IMR-90 (cell line): ENCODE measurements at regions not wholly inside any gene's neighbourhood (a gene's known extent, or its start where the extent isn't known, plus 50 kb on each side); places are given as distances from the start of the nearest gene placed in this dataset.

Source experiments
- ATAC-seq: fragments of 200-7000 bp; cut with Tn5 transposase; 2 replicates; pipeline ENCODE4 v1.9.1; 2020; ENCODE audit warnings: low read depth, mild to moderate bottlenecking, moderate library complexity
- BruUV-seq: library from RNA; stranded (reverse); fragments of 400-500 nt; replicated peaks from 2 replicates; lab custom pipeline; 2021; lab: Mats Ljungman, UMichigan
- CTCF ChIA-PET: fragments of 300-600 bp; formaldehyde crosslinking; extraction: SDS; loops from one replicate; lab custom pipeline; 2021; ENCODE audit warnings: antibody characterized with exemption; lab: Yijun Ruan, JAX
- POLR2A ChIA-PET: fragments of 300-600 bp; sonication (Branson Sonifier 250); formaldehyde crosslinking; loops from one replicate; lab custom pipeline; 2022; ENCODE audit warnings: antibody characterized with exemption; ENCODE audit not compliant: unreplicated experiment; lab: Charles Lee
- DNase-seq: peaks from one replicate; pipeline ENCODE4 v3.0.0; 2013
- H2AFZ ChIP-seq: replicated peaks from 2 replicates; pipeline ENCODE3; 2013; ENCODE audit warnings: low read length, mild to moderate bottlenecking; ENCODE audit not compliant: poor library complexity
- H2AK5ac ChIP-seq: 2 replicates; pipeline ENCODE4 v1.6.1; 2013; ENCODE audit warnings: low read depth, low read length, inconsistent platforms
- H2AK9ac ChIP-seq: replicated peaks from 2 replicates; pipeline ENCODE3; 2013; ENCODE audit warnings: mild to moderate bottlenecking, low read depth, low read length, moderate library complexity; ENCODE audit not compliant: poor library complexity
- H2BK120ac ChIP-seq: 2 replicates; pipeline ENCODE4 v1.6.1; 2013; ENCODE audit warnings: low read depth, low read length, inconsistent platforms
- H2BK15ac ChIP-seq: 3 replicates; pipeline ENCODE4 v1.6.1; 2013; ENCODE audit warnings: low read depth, low read length, inconsistent platforms
- H2BK20ac ChIP-seq: 2 replicates; pipeline ENCODE4 v1.6.1; 2013; ENCODE audit warnings: low read depth, mild to moderate bottlenecking, inconsistent platforms, low read length, moderate library complexity
- H2BK5ac ChIP-seq: 2 replicates; pipeline ENCODE4 v1.6.1; 2013; ENCODE audit warnings: mild to moderate bottlenecking, low read depth, low read length, inconsistent platforms; ENCODE audit not compliant: poor library complexity, severe bottlenecking
- H3K14ac ChIP-seq: replicated peaks from 2 replicates; pipeline ENCODE4 v1.6.1; 2013; ENCODE audit warnings: low read depth, low read length, inconsistent platforms
- H3K18ac ChIP-seq: 2 replicates; pipeline ENCODE4 v1.6.1; 2013; ENCODE audit warnings: low read depth, low read length, control low read depth
- H3K23ac ChIP-seq: 2 replicates; pipeline ENCODE4 v1.6.1; 2013; ENCODE audit warnings: low read depth, low read length, inconsistent platforms
- H3K27ac ChIP-seq: 2 replicates; pipeline ENCODE4 v1.5.1; 2013; ENCODE audit warnings: mild to moderate bottlenecking, control low read depth, low read length; ENCODE audit not compliant: insufficient read depth
- H3K27me3 ChIP-seq: 2 replicates; pipeline ENCODE4 v1.6.1; 2013; ENCODE audit warnings: low read length; ENCODE audit not compliant: control insufficient read depth, insufficient read depth
- H3K36me3 ChIP-seq: 2 replicates; pipeline ENCODE4 v1.6.1; 2013; ENCODE audit warnings: low read length, mixed read lengths; ENCODE audit not compliant: control insufficient read depth, insufficient read depth
- H3K4ac ChIP-seq: 2 replicates; pipeline ENCODE4 v1.6.1; 2013; ENCODE audit warnings: low read depth, low read length, inconsistent platforms
- H3K4me1 ChIP-seq: 2 replicates; pipeline ENCODE4 v1.6.1; 2013; ENCODE audit warnings: low read length, mixed read lengths; ENCODE audit not compliant: control insufficient read depth, insufficient read depth
- H3K4me2 ChIP-seq: 2 replicates; pipeline ENCODE4 v1.6.1; 2013; ENCODE audit warnings: low read depth, mild to moderate bottlenecking, control low read depth, low read length, moderate library complexity
- H3K4me3 ChIP-seq: 2 replicates; pipeline ENCODE4 v1.5.1; 2013; ENCODE audit warnings: low read depth, mild to moderate bottlenecking, control low read depth, low read length, moderate library complexity; ENCODE audit not compliant: insufficient read depth
- H3K56ac ChIP-seq: 2 replicates; pipeline ENCODE4 v1.6.1; 2013; ENCODE audit warnings: low read length, inconsistent platforms; ENCODE audit not compliant: insufficient read depth; ENCODE audit errors: extremely low read depth
- H3K79me1 ChIP-seq, 2 experiments: 2 replicates each; pipeline ENCODE4 v1.6.1; 2013; ENCODE audit warnings: low read length in 2 of 2, inconsistent platforms in 1 of 2, low read depth in 1 of 2
- H3K9ac ChIP-seq: 2 replicates; pipeline ENCODE4 v1.6.1; 2013; ENCODE audit warnings: low read depth, low read length, control low read depth
- H3K9me1 ChIP-seq: 2 replicates; pipeline ENCODE4 v1.6.1; 2013; ENCODE audit warnings: low read length, inconsistent platforms; ENCODE audit not compliant: insufficient read depth
- H3K9me3 ChIP-seq: 2 replicates; pipeline ENCODE4 v1.6.1; 2013; ENCODE audit warnings: low read length; ENCODE audit not compliant: control insufficient read depth, insufficient read depth
- H4K20me1 ChIP-seq: 2 replicates; pipeline ENCODE4 v1.6.1; 2013; ENCODE audit warnings: low read length, inconsistent platforms; ENCODE audit not compliant: insufficient read depth
- H4K5ac ChIP-seq: 2 replicates; pipeline ENCODE4 v1.6.1; 2013; ENCODE audit warnings: mild to moderate bottlenecking, low read depth, low read length, control low read depth
- H4K8ac ChIP-seq, 2 experiments: 2 replicates each; pipeline ENCODE4 v1.6.1; 2013; ENCODE audit warnings: low read depth in 2 of 2, low read length in 2 of 2, control low read depth in 1 of 2, inconsistent platforms in 1 of 2
- H4K91ac ChIP-seq: 2 replicates; pipeline ENCODE4 v1.6.1; 2013; ENCODE audit warnings: low read depth, low read length, inconsistent platforms; ENCODE audit not compliant: insufficient read depth
- CEBPB ChIP-seq: IDR thresholded peaks from 2 replicates; pipeline ENCODE4 v1.6.1; 2012; ENCODE audit warnings: low read depth, low read length, improper control_type of control experiment
- ELK1 ChIP-seq: fragments of 150-350 bp; IDR thresholded peaks from 2 replicates; pipeline ENCODE4 v1.6.1; 2016; ENCODE audit warnings: low read depth, mild to moderate bottlenecking, low read length, moderate library complexity, borderline replicate concordance
- FOS ChIP-seq: fragments of 150-350 bp; IDR thresholded peaks from 2 replicates; pipeline ENCODE4 v1.6.1; 2016; ENCODE audit warnings: low read depth, low read length
- MAFK ChIP-seq: IDR thresholded peaks from 2 replicates; pipeline ENCODE4 v1.6.1; 2012; ENCODE audit warnings: low read depth, low read length, improper control_type of control experiment
- whole genome bisulfite sequencing, 2 experiments: methylation state at CpG; one replicate each; pipeline versions ENCODE4 v1.1.5 to v1.1.7; 2013; ENCODE audit warnings: missing lambda C conversion rate in 2 of 2; ENCODE audit not compliant: insufficient read length in 1 of 2; ENCODE audit errors: extremely low coverage in 2 of 2; 5-methylcytosine and 5-hydroxymethylcytosine counted together
- dilution Hi-C: fragments of 300-500 bp; cut with HindIII; formaldehyde crosslinking; loops from one replicate; pipeline ENCODE4 v1.14.3; 2018; ENCODE audit warnings: low sequenced_read_pairs; ENCODE audit not compliant: unreplicated experiment
- in situ Hi-C: fragments of 300-500 bp; cut with MboI; formaldehyde crosslinking; loops from 3 replicates; pipeline ENCODE4 v1.14.3; 2019; ENCODE audit warnings: low sequenced_read_pairs, inconsistent platforms, mixed read lengths
- intact Hi-C: fragments of 100-400 bp; cut with micrococcal nuclease; formaldehyde crosslinking; loops from 2 replicates; pipeline ENCODE4 v1.10.0; 2022

GRCh38 chr2:211128287-211128686, 571.9 kb downstream of the CPS1 start:
- WGBS, 2 experiments: no CpG with 5 or more reads among the region's 3 CpGs
- H4K91ac ChIP-seq: no peak overlapping the region
- H2AFZ ChIP-seq: no peak overlapping the region
- intact Hi-C loops (no loop called here), dilution Hi-C loops (no loop called here), in situ Hi-C loops (no loop called here)
- H4K8ac ChIP-seq: no peak overlapping the region
- H3K9ac ChIP-seq: no peak overlapping the region
- H3K4me3 ChIP-seq: no peak overlapping the region
- ATAC-seq (no peak), DNase-seq (no peak)
- no peak overlapping the region for H3K18ac ChIP-seq
- ChIA-PET CTCF (no interaction called here), POLR2A (no interaction called here)
- no peaks in the 10 kb centered on the region for H3K9me1 ChIP-seq
- H2BK120ac ChIP-seq: no peak overlapping the region
- no peak overlapping the region for H2BK20ac ChIP-seq
- no peak overlapping the region for H3K4me2 ChIP-seq
- H3K9me3 ChIP-seq: no peaks in the 10 kb centered on the region; the same call in 1 of the 2 replicates
- no peak overlapping the region for H2AK9ac ChIP-seq
- BruUV-seq: no TSS peak
- no peaks in the 10 kb centered on the region for H3K79me1 ChIP-seq
- H3K27ac ChIP-seq: no peak overlapping the region
- no peak overlapping the region for H3K14ac ChIP-seq
- no peaks in the 10 kb centered on the region for H3K27me3 ChIP-seq
- no peak overlapping the region for H3K23ac ChIP-seq
- H2BK15ac ChIP-seq: no peak overlapping the region
- H4K20me1 ChIP-seq: no peaks in the 10 kb centered on the region
- H2AK5ac ChIP-seq: no peak overlapping the region
- H3K56ac ChIP-seq: no peak overlapping the region
- TF ChIP-seq MAFK: no peak
- TF ChIP-seq FOS: no peak
- TF ChIP-seq CEBPB: no peak
- no peak for TF ChIP-seq ELK1
- H3K36me3 ChIP-seq: no peaks in the 10 kb centered on the region
- no peak overlapping the region for H3K4ac ChIP-seq
- no peaks in the 10 kb centered on the region for H3K4me1 ChIP-seq
- H4K5ac ChIP-seq: no peak overlapping the region
- no peak overlapping the region for H2BK5ac ChIP-seq
